Colonic mucosa (tissue), 4 donors: ENCODE measurements at regions not wholly inside any gene's neighbourhood (a gene's known extent, or its start where the extent isn't known, plus 50 kb on each side); places are given as distances from the start of the nearest gene placed in this dataset.

ENCODE experiments used
- DNase-seq: peaks from one replicate; pipeline ENCODE4 v3.0.0-alpha.2; 2020
- H3K27ac ChIP-seq: fragments of 200-600 bp; one replicate; pipeline ENCODE4 v1.8.0; 2021
- H3K27me3 ChIP-seq: fragments of 200-600 bp; one replicate; pipeline ENCODE4 v1.8.0; 2021
- H3K36me3 ChIP-seq: fragments of 200-600 bp; one replicate; pipeline ENCODE4 v1.8.0; 2021
- H3K4me1 ChIP-seq: fragments of 200-600 bp; one replicate; pipeline ENCODE4 v1.8.0; 2021; ENCODE audit warnings: mild to moderate bottlenecking
- H3K4me3 ChIP-seq: fragments of 200-600 bp; one replicate; pipeline ENCODE4 v1.8.0; 2021
- H3K9ac ChIP-seq, 2 donors: one replicate each; pipeline ENCODE4 v1.7.0; 2013; ENCODE audit warnings: control low read depth in 2 of 2, low read depth in 2 of 2, low read length in 2 of 2
- H3K9me3 ChIP-seq: fragments of 200-600 bp; one replicate; pipeline ENCODE4 v1.8.0; 2021
- intact Hi-C: fragments of 100-400 bp; cut with DNase I; formaldehyde crosslinking; loops from one replicate; pipeline ENCODE4 v1.14.1; 2022
- TF ChIP-seq, protein P1 (sequence below): fragments of 200-600 bp; IDR thresholded peaks from one replicate; pipeline ENCODE4 v1.8.0; 2022; ENCODE audit warnings: antibody characterized with exemption, mild to moderate bottlenecking
- donor health status: healthy.
- donor health status: DM: no; HTN: no; CAD: no.
- donor health status: DM: no; HTN: no; CAD: no.

DNA sequence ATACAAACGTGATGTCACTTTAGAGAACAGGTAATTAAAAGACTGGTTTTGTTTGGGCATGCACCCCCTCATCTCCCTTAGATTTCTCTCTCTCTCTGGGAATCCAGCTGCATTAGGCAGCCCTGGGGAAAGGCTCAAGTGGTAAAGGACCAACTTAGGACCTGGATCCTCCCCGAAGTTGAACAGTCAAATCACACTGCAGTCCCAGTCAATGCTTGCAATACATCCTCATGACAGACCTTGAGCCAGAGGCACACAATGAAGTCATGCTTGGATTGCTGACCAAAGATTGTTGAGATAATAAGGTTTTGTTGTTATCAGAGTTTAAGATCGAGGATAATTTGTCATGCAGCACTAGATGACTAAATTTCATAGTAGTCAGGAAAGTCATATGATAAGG lies 1285.8 kb upstream of the NCAM2 start:
- H3K4me1 ChIP-seq: no peaks in the 10 kb centered on the region
- H3K9ac ChIP-seq: no peak overlapping the region
- no peak overlapping the region for H3K27ac ChIP-seq
- DNase-seq: no peak
- intact Hi-C loops: no loop called here
- H3K9me3 ChIP-seq: no peaks in the 10 kb centered on the region
- H3K4me3 ChIP-seq: no peak overlapping the region
- no peaks in the 10 kb centered on the region for H3K36me3 ChIP-seq
- no peaks in the 10 kb centered on the region for H3K27me3 ChIP-seq
- TF ChIP-seq, protein P1, sequence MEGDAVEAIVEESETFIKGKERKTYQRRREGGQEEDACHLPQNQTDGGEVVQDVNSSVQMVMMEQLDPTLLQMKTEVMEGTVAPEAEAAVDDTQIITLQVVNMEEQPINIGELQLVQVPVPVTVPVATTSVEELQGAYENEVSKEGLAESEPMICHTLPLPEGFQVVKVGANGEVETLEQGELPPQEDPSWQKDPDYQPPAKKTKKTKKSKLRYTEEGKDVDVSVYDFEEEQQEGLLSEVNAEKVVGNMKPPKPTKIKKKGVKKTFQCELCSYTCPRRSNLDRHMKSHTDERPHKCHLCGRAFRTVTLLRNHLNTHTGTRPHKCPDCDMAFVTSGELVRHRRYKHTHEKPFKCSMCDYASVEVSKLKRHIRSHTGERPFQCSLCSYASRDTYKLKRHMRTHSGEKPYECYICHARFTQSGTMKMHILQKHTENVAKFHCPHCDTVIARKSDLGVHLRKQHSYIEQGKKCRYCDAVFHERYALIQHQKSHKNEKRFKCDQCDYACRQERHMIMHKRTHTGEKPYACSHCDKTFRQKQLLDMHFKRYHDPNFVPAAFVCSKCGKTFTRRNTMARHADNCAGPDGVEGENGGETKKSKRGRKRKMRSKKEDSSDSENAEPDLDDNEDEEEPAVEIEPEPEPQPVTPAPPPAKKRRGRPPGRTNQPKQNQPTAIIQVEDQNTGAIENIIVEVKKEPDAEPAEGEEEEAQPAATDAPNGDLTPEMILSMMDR: no peak

DNA sequence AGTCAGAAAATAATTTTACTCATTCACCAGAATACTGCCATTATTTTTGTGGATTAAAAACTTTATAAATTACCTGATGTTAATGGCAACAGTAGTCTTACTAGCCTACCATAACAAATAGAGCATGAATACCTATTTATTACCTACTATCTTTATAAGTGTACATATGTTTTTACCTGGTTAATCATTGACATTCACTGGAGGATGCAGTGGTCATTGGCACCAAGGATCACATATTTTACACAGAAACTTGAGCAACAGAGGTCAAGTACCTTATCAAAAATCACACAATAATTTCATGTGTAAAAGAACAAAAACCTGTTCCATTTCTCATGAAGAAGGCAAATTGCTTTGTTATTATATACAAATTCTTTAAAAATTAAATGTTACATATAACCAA lies 1284.9 kb upstream of the NCAM2 start:
- Histone ChIP-seq H3K27ac (no peak overlapping the region), H3K4me3 (no peak overlapping the region), H3K9ac (no peak overlapping the region), H3K27me3 (no peaks in the 10 kb centered on the region), H3K4me1 (no peaks in the 10 kb centered on the region), H3K9me3 (no peaks in the 10 kb centered on the region), H3K36me3 (no peaks in the 10 kb centered on the region)
- TF ChIP-seq, protein P1: no peak
- DNase-seq: no peak
- intact Hi-C loops: no loop called here

DNA sequence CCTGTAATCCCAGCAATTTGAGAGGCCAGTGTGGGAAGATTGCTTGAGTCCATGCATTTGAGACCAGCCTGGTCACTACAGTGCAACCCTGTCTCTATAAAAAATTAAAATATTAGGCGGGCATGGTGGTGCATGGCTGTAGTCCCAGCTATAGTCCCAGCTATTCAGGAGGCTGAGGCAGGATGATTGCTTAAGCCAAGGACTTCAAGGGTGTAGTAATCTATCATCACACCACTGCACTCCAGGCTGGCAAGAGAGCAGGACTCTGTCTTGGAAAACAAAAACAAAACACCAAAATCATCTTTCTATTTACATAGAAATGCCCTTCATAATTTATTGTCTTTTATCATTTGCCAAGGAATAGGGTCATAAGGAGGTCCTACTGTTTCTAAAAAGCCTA lies 1274.1 kb upstream of the NCAM2 start:
- DNase-seq: no peak
- Histone ChIP-seq H3K9me3 (no peaks in the 10 kb centered on the region), H3K36me3 (no peaks in the 10 kb centered on the region), H3K27ac (no peak overlapping the region), H3K4me3 (no peak overlapping the region), H3K9ac (no peak overlapping the region), H3K4me1 (no peaks in the 10 kb centered on the region), H3K27me3 (no peaks in the 10 kb centered on the region)
- TF ChIP-seq, protein P1: no peak
- intact Hi-C loops: no loop called here

DNA sequence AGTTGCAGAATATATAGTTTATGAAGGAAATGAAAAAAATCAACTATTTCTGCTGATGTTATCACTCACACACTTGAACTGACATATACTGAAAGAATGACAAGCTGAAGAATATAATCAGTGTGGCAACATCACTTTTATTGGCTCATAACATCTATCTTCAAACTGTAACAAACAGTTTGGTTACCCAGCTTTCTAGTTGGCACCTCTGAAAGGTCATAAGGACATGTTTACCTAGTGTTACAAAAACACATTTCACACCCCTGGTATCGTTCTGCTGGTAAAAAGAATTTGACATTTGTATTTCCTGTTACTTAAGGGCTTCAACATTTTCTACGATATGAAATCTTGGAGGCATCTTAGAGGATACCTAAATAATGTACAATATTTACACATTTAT lies 1267.0 kb upstream of the NCAM2 start:
- Histone ChIP-seq H3K4me3 (no peak overlapping the region), H3K27me3 (no peaks in the 10 kb centered on the region), H3K36me3 (no peaks in the 10 kb centered on the region), H3K27ac (no peak overlapping the region), H3K9me3 (no peaks in the 10 kb centered on the region), H3K9ac (no peak overlapping the region), H3K4me1 (no peaks in the 10 kb centered on the region)
- TF ChIP-seq, protein P1: no peak
- intact Hi-C loops: no loop called here
- no peak for DNase-seq

DNA sequence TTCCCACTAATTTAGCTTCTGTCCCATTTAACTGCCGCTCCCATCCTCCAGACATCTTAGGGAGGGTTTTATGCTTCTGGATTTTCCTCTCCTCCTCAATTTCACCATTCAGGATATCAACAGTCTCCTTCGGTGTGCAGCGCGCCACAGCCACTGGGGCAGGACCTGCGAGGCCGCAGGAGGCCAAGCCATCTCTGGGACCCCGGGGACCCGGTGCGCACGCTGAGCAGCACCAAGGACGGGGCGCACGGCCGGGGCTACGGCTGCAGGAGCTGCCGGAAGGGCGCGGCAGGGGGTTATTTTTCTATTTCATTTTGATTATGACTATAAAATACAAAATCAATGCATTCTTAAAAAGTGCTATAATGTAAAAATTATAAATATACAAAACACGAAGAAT lies 1238.4 kb upstream of the NCAM2 start:
- Histone ChIP-seq H3K36me3 (no peaks in the 10 kb centered on the region), H3K4me1 (no peaks in the 10 kb centered on the region), H3K9ac (no peak overlapping the region), H3K9me3 (no peaks in the 10 kb centered on the region), H3K4me3 (no peak overlapping the region), H3K27ac (no peak overlapping the region), H3K27me3 (no peaks in the 10 kb centered on the region)
- no peak for DNase-seq
- TF ChIP-seq, protein P1: no peak
- intact Hi-C loops: no loop called here

DNA sequence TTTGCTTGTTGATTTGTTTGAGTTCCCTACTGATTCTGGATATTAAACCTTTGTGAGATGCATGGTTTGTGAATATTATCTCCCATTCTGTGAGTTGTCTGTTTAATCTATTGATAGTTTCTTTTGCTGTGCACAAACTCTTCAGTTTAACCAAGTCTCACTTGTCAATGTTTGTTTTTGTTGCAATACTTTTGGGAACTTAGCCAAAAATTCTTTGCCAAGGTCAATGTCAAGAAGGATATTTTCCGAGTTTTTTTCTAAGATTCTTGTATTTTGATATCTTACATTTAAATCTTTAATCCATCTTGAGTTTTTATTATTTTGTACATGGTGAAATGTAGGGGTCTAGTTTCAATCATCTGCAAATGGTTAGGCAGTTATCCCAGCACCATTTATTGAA lies 1230.7 kb upstream of the NCAM2 start:
- Histone ChIP-seq H3K4me1 (no peaks in the 10 kb centered on the region), H3K9ac (no peak overlapping the region), H3K4me3 (no peak overlapping the region), H3K27ac (no peak overlapping the region), H3K9me3 (no peaks in the 10 kb centered on the region), H3K36me3 (no peaks in the 10 kb centered on the region), H3K27me3 (no peaks in the 10 kb centered on the region)
- TF ChIP-seq, protein P1: no peak
- DNase-seq: no peak
- intact Hi-C loops: no loop called here
